GM20000 (cell line): ENCODE measurements at regions not wholly inside any gene's neighbourhood (a gene's known extent, or its start where the extent isn't known, plus 50 kb on each side); places are given as distances from the start of the nearest gene placed in this dataset.
"Not testable (repeated sequence)": the region's sequence is repeated elsewhere in the genome, so short reads cannot be mapped to it uniquely, and the experiment has no call there.

Source experiments
- DNase-seq: peaks from one replicate; pipeline ENCODE4 v3.0.0; 2012; ENCODE audit warnings: low spot score
- CTCF ChIP-seq: IDR thresholded peaks from 2 replicates; pipeline ENCODE4 v1.5.1; 2012; ENCODE audit warnings: mild to moderate bottlenecking, control low read depth; ENCODE audit errors: extremely low read depth, missing control alignments

DNA sequence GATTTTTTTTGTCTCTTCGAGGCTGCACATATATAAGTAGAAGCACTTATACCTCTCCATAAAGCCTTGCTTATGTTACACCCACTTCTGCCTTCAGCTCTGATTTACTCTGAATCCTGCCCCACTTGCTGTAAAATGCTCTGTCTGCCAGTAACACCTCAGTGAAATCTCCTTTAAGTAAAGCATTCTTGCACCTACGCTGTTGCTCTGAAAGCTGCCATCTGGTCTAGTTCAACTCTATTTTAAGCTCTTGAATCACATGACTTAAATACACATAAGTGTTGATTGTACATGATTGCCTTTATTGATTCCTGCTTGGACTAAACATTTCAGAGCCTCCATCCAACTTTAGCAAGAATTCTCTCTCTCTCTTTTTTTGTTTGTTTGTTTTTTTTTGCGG lies 609.0 kb upstream of the CELF4 start:
- no peak for TF ChIP-seq CTCF
- no peak for DNase-seq

GRCh38 chr18:38174173-38174572 lies 608.6 kb upstream of the CELF4 start:
- TF ChIP-seq CTCF: no peak

DNA sequence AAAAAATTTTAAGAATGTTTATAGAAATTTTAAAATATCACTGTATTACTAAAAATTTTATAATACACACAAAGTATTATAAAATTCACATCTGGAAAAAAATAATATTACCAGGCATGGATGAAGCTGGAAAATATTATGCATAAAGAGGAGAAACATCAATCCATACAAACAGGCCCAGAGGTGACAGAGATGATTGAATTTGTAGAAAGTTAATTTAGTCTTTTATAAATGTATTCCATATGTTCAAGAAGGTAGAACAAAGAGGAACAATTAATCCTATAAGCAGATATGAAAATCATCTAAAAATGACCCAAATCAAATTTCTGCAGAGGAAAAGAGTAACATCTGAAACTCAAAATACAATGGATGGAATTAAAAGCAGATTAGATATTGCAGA lies 605.2 kb upstream of the CELF4 start:
- TF ChIP-seq CTCF: no peak
- no peak for DNase-seq

More at GRCh38 chr18:38174173-38174572, 608.6 kb upstream of the CELF4 start:
- DNase-seq: no peak

- no peak for TF ChIP-seq CTCF
- DNase-seq: no peak
Measured at GRCh38 chr18:38167623-38168022, 602.0 kb upstream of the CELF4 start.

DNA sequence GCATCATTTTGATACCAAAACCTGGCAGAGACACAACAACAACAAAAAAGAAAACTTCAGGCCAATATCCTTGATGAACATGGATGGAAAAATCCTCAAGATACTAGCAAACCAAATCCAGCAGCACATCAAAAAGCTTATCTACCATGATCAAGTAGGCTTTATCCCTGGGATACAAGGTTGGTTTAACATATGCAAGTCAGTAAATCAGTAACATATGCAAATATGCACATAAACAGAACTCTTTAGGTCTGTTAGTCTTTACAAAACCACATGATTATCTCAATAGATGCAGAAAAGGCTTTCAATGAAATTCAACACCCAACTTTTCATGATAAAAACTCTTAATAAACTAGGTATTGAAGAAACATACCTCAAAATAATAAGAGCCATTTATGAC lies 587.5 kb upstream of the CELF4 start:
- not testable (repeated sequence) for DNase-seq

- no peak for DNase-seq
- TF ChIP-seq CTCF: no peak
Measured at GRCh38 chr18:38116716-38117115, 551.1 kb upstream of the CELF4 start.

GRCh38 chr18:38115201-38115600 lies 549.6 kb upstream of the CELF4 start:
- TF ChIP-seq CTCF: no peak
- no peak for DNase-seq

DNA sequence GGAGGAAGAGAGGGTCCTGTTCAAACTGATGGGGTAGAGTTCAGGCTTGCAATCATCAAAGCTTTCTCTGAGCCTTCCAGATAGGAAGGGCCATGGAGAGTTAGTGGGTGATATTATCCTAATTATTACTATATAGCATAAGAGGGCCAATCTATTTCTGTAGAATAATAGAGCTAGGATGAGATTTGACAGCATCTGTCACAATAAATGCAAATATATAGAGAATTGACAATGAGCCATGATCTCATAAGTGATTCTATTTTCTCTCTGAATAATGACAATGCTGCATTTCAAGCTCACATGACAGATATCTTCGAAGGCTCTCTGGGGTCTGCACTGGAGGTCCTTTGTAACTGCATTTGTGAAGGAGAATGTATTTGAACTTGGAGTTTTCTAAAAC lies 521.9 kb upstream of the CELF4 start:
- no peak for TF ChIP-seq CTCF

More for the DNA sequence above, 521.9 kb upstream of the CELF4 start:
- no peak for DNase-seq
